Lower leg skin (tissue), 3 donors: ENCODE measurements at regions not wholly inside any gene's neighbourhood (a gene's known extent, or its start where the extent isn't known, plus 50 kb on each side); places are given as distances from the start of the nearest gene placed in this dataset.
"Not testable (repeated sequence)": the region's sequence is repeated elsewhere in the genome, so short reads cannot be mapped to it uniquely, and the experiment has no call there.

Experiments
- POLR2A ChIP-seq, 2 donors: fragments of 450-650 bp; IDR thresholded peaks; one replicate each; pipeline ENCODE4 v1.6.1; 2016 to 2017; ENCODE audit warnings: antibody characterized with exemption in 2 of 2, mild to moderate bottlenecking in 1 of 2, moderate library complexity in 1 of 2
- TF ChIP-seq, protein P1 (sequence below), 3 donors: fragments of 450-650 bp; IDR thresholded peaks; one replicate each; pipeline ENCODE4 v1.5.1; 2016; ENCODE audit warnings: antibody characterized with exemption in 3 of 3, mild to moderate bottlenecking in 3 of 3, moderate library complexity in 2 of 3

DNA sequence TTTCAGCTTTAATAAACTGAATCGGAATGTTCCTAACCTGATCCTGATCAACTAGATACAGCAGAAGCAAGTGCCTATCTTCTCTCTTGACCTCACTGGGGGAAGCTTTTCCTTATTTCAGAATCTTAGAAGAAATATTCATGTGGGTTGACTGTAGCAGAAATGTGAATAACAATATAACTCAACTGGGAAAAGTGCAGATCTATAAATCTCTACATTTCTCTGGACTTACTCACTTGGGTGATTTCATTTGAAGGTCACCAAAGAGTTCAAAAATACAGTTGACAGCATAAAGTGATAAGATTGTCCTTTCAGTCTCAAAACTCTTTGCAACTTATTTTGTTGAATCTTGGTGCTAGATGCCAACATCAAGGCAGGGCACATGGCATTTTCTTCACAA is 1186.5 kb downstream of the KHDRBS2 start:
- TF ChIP-seq, protein P1, sequence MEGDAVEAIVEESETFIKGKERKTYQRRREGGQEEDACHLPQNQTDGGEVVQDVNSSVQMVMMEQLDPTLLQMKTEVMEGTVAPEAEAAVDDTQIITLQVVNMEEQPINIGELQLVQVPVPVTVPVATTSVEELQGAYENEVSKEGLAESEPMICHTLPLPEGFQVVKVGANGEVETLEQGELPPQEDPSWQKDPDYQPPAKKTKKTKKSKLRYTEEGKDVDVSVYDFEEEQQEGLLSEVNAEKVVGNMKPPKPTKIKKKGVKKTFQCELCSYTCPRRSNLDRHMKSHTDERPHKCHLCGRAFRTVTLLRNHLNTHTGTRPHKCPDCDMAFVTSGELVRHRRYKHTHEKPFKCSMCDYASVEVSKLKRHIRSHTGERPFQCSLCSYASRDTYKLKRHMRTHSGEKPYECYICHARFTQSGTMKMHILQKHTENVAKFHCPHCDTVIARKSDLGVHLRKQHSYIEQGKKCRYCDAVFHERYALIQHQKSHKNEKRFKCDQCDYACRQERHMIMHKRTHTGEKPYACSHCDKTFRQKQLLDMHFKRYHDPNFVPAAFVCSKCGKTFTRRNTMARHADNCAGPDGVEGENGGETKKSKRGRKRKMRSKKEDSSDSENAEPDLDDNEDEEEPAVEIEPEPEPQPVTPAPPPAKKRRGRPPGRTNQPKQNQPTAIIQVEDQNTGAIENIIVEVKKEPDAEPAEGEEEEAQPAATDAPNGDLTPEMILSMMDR (IDR thresholded peaks at IDR 0.05) = not testable (repeated sequence)
- TF ChIP-seq POLR2A (IDR thresholded peaks at IDR 0.05) = not testable (repeated sequence)
